ENCODE measurements at regions not wholly inside any gene's neighbourhood (a gene's known extent, or its start where the extent isn't known, plus 50 kb on each side); places are given as distances from the start of the nearest gene placed in this dataset.
"Not testable (repeated sequence)": the region's sequence is repeated elsewhere in the genome, so short reads cannot be mapped to it uniquely, and the experiment has no call there.

DNA sequence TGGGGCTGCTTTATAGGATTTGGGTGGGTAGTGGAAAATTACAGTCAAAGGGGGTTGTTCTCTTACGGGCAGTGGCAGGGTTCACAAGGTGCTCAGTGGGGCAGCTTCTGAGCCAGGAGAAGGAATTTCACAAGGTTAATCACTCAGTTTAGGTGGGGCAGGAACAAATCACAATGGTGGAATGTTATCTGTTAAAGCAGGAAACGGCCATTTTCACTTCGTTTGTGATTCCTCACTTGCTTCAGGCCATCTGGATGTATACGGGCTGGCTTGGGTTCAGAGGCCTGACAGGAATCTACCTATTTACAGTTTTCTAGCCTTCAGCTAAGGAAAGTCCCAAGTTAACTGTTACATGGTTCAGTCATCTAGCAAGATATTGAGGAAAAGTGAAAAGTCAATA lies 1003.5 kb downstream of the STPG2 start:
- H2AFZ ChIP-seq (ENCODE audit: low read length, unreplicated experiment): no peak overlapping the region

GRCh38 chr4:97140545-97140944 lies 1002.7 kb downstream of the STPG2 start:
- no peak overlapping the region for H3K4me3 ChIP-seq (ENCODE audit: low read depth, low read length)
- H2AFZ ChIP-seq (ENCODE audit: low read length, unreplicated experiment): no peak overlapping the region
- H3K4me1 ChIP-seq (ENCODE audit: control insufficient read depth, insufficient read depth, low read length, unreplicated experiment): no peaks in the 10 kb centered on the region
- no peaks in the 10 kb centered on the region for H3K36me3 ChIP-seq (ENCODE audit: insufficient read depth, low read length)
- no peaks in the 10 kb centered on the region for H3K79me2 ChIP-seq (ENCODE audit: control insufficient read depth, insufficient read depth, low read length, unreplicated experiment)
- no peak overlapping the region for H3K27ac ChIP-seq (ENCODE audit: low read depth, low read length)
- no peaks in the 10 kb centered on the region for H3K27me3 ChIP-seq (ENCODE audit: insufficient read depth, low read length)

More for the DNA sequence above, 1003.5 kb downstream of the STPG2 start:
- Histone ChIP-seq H3K4me1 (ENCODE audit: control insufficient read depth, insufficient read depth, low read length, unreplicated experiment) (no peaks in the 10 kb centered on the region), H3K79me2 (ENCODE audit: control insufficient read depth, insufficient read depth, low read length, unreplicated experiment) (no peaks in the 10 kb centered on the region), H3K4me3 (ENCODE audit: low read depth, low read length) (no peak overlapping the region), H3K27me3 (ENCODE audit: insufficient read depth, low read length) (no peaks in the 10 kb centered on the region), H3K27ac (ENCODE audit: low read depth, low read length) (no peak overlapping the region), H3K36me3 (ENCODE audit: insufficient read depth, low read length) (no peaks in the 10 kb centered on the region)

GRCh38 chr4:97141332-97141731 lies 1001.9 kb downstream of the STPG2 start:
- H3K4me3 ChIP-seq (ENCODE audit: low read depth, low read length): not testable (repeated sequence)

GRCh38 chr4:97142410-97142809 lies 1000.9 kb downstream of the STPG2 start:
- H3K27ac ChIP-seq (ENCODE audit: low read depth, low read length): no peak overlapping the region
- H3K27me3 ChIP-seq (ENCODE audit: insufficient read depth, low read length): no peaks in the 10 kb centered on the region
- H2AFZ ChIP-seq (ENCODE audit: low read length, unreplicated experiment): no peak overlapping the region
- H3K79me2 ChIP-seq (ENCODE audit: control insufficient read depth, insufficient read depth, low read length, unreplicated experiment): no peaks in the 10 kb centered on the region
- H3K4me3 ChIP-seq (ENCODE audit: low read depth, low read length): no peak overlapping the region
- H3K36me3 ChIP-seq (ENCODE audit: insufficient read depth, low read length): no peaks in the 10 kb centered on the region
- no peaks in the 10 kb centered on the region for H3K4me1 ChIP-seq (ENCODE audit: control insufficient read depth, insufficient read depth, low read length, unreplicated experiment)

More at GRCh38 chr4:97141332-97141731, 1001.9 kb downstream of the STPG2 start:
- not testable (repeated sequence) for H3K27me3 ChIP-seq (ENCODE audit: insufficient read depth, low read length); H3K79me2 ChIP-seq (ENCODE audit: control insufficient read depth, insufficient read depth, low read length, unreplicated experiment); H2AFZ ChIP-seq (ENCODE audit: low read length, unreplicated experiment); H3K36me3 ChIP-seq (ENCODE audit: insufficient read depth, low read length); H3K27ac ChIP-seq (ENCODE audit: low read depth, low read length); H3K4me1 ChIP-seq (ENCODE audit: control insufficient read depth, insufficient read depth, low read length, unreplicated experiment)

GRCh38 chr4:97142893-97143292 lies 1000.4 kb downstream of the STPG2 start:
- H3K4me1 ChIP-seq (ENCODE audit: control insufficient read depth, insufficient read depth, low read length, unreplicated experiment): no peaks in the 10 kb centered on the region
- H3K79me2 ChIP-seq (ENCODE audit: control insufficient read depth, insufficient read depth, low read length, unreplicated experiment): no peaks in the 10 kb centered on the region
- H2AFZ ChIP-seq (ENCODE audit: low read length, unreplicated experiment): no peak overlapping the region
- H3K27ac ChIP-seq (ENCODE audit: low read depth, low read length): no peak overlapping the region
- H3K4me3 ChIP-seq (ENCODE audit: low read depth, low read length): no peak overlapping the region
- no peaks in the 10 kb centered on the region for H3K36me3 ChIP-seq (ENCODE audit: insufficient read depth, low read length)
- no peaks in the 10 kb centered on the region for H3K27me3 ChIP-seq (ENCODE audit: insufficient read depth, low read length)

DNA sequence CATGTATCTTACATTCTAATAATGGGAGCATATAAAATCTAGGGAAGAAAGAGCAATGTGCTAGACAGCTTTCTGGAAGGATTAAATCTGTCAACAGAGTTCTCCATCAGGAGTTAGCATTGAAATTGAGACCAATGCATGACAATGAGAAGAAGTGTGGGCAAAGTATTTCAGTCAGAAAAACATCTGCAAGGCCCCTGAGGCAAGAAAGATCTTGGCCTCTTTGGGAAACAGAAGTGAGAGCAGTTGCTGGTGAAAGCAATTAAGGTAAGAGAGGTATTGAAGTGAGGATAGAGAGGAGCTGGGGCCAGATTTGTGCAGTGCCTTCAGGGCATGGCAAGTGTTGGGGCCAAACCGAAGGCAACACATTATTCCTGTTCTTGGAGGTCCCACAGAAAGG lies 999.1 kb downstream of the STPG2 start:
- Histone ChIP-seq H3K4me3 (ENCODE audit: low read depth, low read length) (no peak overlapping the region), H2AFZ (ENCODE audit: low read length, unreplicated experiment) (no peak overlapping the region), H3K36me3 (ENCODE audit: insufficient read depth, low read length) (no peaks in the 10 kb centered on the region), H3K27me3 (ENCODE audit: insufficient read depth, low read length) (no peaks in the 10 kb centered on the region), H3K4me1 (ENCODE audit: control insufficient read depth, insufficient read depth, low read length, unreplicated experiment) (no peaks in the 10 kb centered on the region), H3K27ac (ENCODE audit: low read depth, low read length) (no peak overlapping the region), H3K79me2 (ENCODE audit: control insufficient read depth, insufficient read depth, low read length, unreplicated experiment) (no peaks in the 10 kb centered on the region)

- Histone ChIP-seq H3K36me3 (ENCODE audit: insufficient read depth, low read length) (no peaks in the 10 kb centered on the region), H3K79me2 (ENCODE audit: control insufficient read depth, insufficient read depth, low read length, unreplicated experiment) (no peaks in the 10 kb centered on the region), H2AFZ (ENCODE audit: low read length, unreplicated experiment) (no peak overlapping the region), H3K27me3 (ENCODE audit: insufficient read depth, low read length) (no peaks in the 10 kb centered on the region), H3K27ac (ENCODE audit: low read depth, low read length) (no peak overlapping the region), H3K4me3 (ENCODE audit: low read depth, low read length) (no peak overlapping the region), H3K4me1 (ENCODE audit: control insufficient read depth, insufficient read depth, low read length, unreplicated experiment) (no peaks in the 10 kb centered on the region)
Observed at GRCh38 chr4:97150966-97151365, 992.3 kb downstream of the STPG2 start.

- Histone ChIP-seq H3K79me2 (ENCODE audit: control insufficient read depth, insufficient read depth, low read length, unreplicated experiment) (no peaks in the 10 kb centered on the region), H2AFZ (ENCODE audit: low read length, unreplicated experiment) (no peak overlapping the region), H3K36me3 (ENCODE audit: insufficient read depth, low read length) (no peaks in the 10 kb centered on the region), H3K4me1 (ENCODE audit: control insufficient read depth, insufficient read depth, low read length, unreplicated experiment) (no peaks in the 10 kb centered on the region), H3K27me3 (ENCODE audit: insufficient read depth, low read length) (no peaks in the 10 kb centered on the region), H3K4me3 (ENCODE audit: low read depth, low read length) (no peak overlapping the region), H3K27ac (ENCODE audit: low read depth, low read length) (no peak overlapping the region)
Observed at GRCh38 chr4:97152149-97152548, 991.1 kb downstream of the STPG2 start.

DNA sequence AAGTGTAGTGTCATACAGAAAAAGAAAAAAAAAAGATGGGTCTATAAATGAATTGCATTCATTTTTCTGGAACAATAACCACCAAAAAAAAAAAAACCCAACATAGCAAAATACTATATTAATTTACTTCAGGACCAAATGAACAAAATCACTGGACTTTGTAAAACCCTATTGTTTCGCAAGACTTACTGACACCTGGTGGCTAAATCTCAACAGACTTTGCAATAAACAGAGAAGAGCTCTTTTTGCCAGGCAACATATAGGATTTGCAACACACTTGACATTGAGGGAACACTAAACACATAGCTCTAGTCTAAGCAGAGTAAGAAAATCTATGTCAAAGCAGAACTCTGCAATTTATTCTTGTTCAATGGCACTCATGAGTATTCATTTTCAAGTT lies 990.2 kb downstream of the STPG2 start:
- H3K4me3 ChIP-seq (ENCODE audit: low read depth, low read length): no peak overlapping the region
- H3K36me3 ChIP-seq (ENCODE audit: insufficient read depth, low read length): no peaks in the 10 kb centered on the region
- H3K79me2 ChIP-seq (ENCODE audit: control insufficient read depth, insufficient read depth, low read length, unreplicated experiment): no peaks in the 10 kb centered on the region
- no peaks in the 10 kb centered on the region for H3K4me1 ChIP-seq (ENCODE audit: control insufficient read depth, insufficient read depth, low read length, unreplicated experiment)
- H3K27me3 ChIP-seq (ENCODE audit: insufficient read depth, low read length): no peaks in the 10 kb centered on the region
- H3K27ac ChIP-seq (ENCODE audit: low read depth, low read length): no peak overlapping the region
- no peak overlapping the region for H2AFZ ChIP-seq (ENCODE audit: low read length, unreplicated experiment)

DNA sequence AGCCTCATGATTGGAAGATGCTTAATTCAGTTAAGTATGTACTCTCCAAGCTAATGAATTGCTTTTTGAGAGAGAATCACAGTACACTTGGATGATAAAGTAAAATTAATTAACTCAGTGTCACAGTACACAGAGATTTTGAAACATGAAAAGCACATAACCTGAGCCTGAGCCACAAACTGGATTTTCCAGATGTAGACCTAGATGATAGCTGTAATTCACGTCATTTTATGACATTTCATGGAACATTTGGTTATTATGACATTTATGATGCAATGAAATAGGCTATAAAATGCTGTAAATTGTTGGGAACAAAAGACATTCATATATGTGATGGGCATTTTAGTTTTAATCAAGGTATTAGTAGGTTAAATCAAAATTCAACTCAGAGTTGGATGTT lies 983.7 kb downstream of the STPG2 start:
- Histone ChIP-seq H3K79me2 (ENCODE audit: control insufficient read depth, insufficient read depth, low read length, unreplicated experiment) (no peaks in the 10 kb centered on the region), H2AFZ (ENCODE audit: low read length, unreplicated experiment) (no peak overlapping the region), H3K36me3 (ENCODE audit: insufficient read depth, low read length) (no peaks in the 10 kb centered on the region)

GRCh38 chr4:97185233-97185632 lies 958.0 kb downstream of the STPG2 start:
- no peaks in the 10 kb centered on the region for H3K27me3 ChIP-seq (ENCODE audit: insufficient read depth, low read length)
- no peak overlapping the region for H3K27ac ChIP-seq (ENCODE audit: low read depth, low read length)
- H2AFZ ChIP-seq (ENCODE audit: low read length, unreplicated experiment): no peak overlapping the region
- H3K36me3 ChIP-seq (ENCODE audit: insufficient read depth, low read length): no peaks in the 10 kb centered on the region
- H3K4me3 ChIP-seq (ENCODE audit: low read depth, low read length): no peak overlapping the region
- no peaks in the 10 kb centered on the region for H3K79me2 ChIP-seq (ENCODE audit: control insufficient read depth, insufficient read depth, low read length, unreplicated experiment)
- H3K4me1 ChIP-seq (ENCODE audit: control insufficient read depth, insufficient read depth, low read length, unreplicated experiment): no peaks in the 10 kb centered on the region

More for the DNA sequence above, 983.7 kb downstream of the STPG2 start:
- Histone ChIP-seq H3K4me3 (ENCODE audit: low read depth, low read length) (no peak overlapping the region), H3K27ac (ENCODE audit: low read depth, low read length) (no peak overlapping the region), H3K27me3 (ENCODE audit: insufficient read depth, low read length) (no peaks in the 10 kb centered on the region), H3K4me1 (ENCODE audit: control insufficient read depth, insufficient read depth, low read length, unreplicated experiment) (no peaks in the 10 kb centered on the region)
